DND-41 (cell line): ENCODE measurements at regions not wholly inside any gene's neighbourhood (a gene's known extent, or its start where the extent isn't known, plus 50 kb on each side); places are given as distances from the start of the nearest gene placed in this dataset.

Experiments
- ATAC-seq: fragments of 200-7000 bp; cut with Tn5 transposase; 3 replicates; pipeline ENCODE4 v1.9.1; 2021; ENCODE audit warnings: low read depth; ENCODE audit not compliant: insufficient read depth
- DNase-seq: peaks from one replicate; pipeline ENCODE4 v3.0.0-alpha.2; 2020
- H2AFZ ChIP-seq: 2 replicates; pipeline ENCODE4 v1.6.0; 2012; ENCODE audit warnings: low read depth, low read length
- H3K27ac ChIP-seq: 2 replicates; pipeline ENCODE4 v1.5.1; 2012; ENCODE audit warnings: low read length, inconsistent platforms
- H3K27me3 ChIP-seq: fragments of 200-600 bp; sonication (generic); 2 replicates; pipeline ENCODE4 v1.6.0; 2012; ENCODE audit warnings: low read length, mild to moderate bottlenecking, inconsistent platforms; ENCODE audit not compliant: insufficient read depth, poor library complexity
- H3K36me3 ChIP-seq: 2 replicates; pipeline ENCODE4 v1.5.1; 2012; ENCODE audit warnings: low read length, inconsistent platforms; ENCODE audit not compliant: insufficient read depth
- H3K4me1 ChIP-seq: 2 replicates; pipeline ENCODE4 v1.5.1; 2012; ENCODE audit warnings: mild to moderate bottlenecking, low read length; ENCODE audit not compliant: insufficient read depth
- H3K4me2 ChIP-seq: 2 replicates; pipeline ENCODE4 v1.6.0; 2012; ENCODE audit warnings: mild to moderate bottlenecking, moderate library complexity, low read length, inconsistent platforms; ENCODE audit not compliant: insufficient read depth
- H3K4me3 ChIP-seq, 2 experiments: fragments of 200-600 bp in 1 of 2; shearing (Covaris generic) in 1 of 2; 2 replicates each; pipeline ENCODE4 v1.5.1; 2012 to 2016; ENCODE audit warnings: inconsistent platforms in 2 of 2, low read length in 2 of 2, mild to moderate bottlenecking in 2 of 2, low read depth in 1 of 2, moderate library complexity in 1 of 2
- H3K79me2 ChIP-seq: 2 replicates; pipeline ENCODE4 v1.6.0; 2012; ENCODE audit warnings: low read length, inconsistent platforms; ENCODE audit not compliant: insufficient read depth
- H3K9ac ChIP-seq: 2 replicates; pipeline ENCODE4 v1.6.0; 2012; ENCODE audit warnings: low read depth, mild to moderate bottlenecking, inconsistent platforms, low read length, moderate library complexity
- H3K9me3 ChIP-seq: 2 replicates; pipeline ENCODE4 v1.5.1; 2012; ENCODE audit warnings: low read length, moderate library complexity, mild to moderate bottlenecking, inconsistent platforms; ENCODE audit not compliant: insufficient read depth, severe bottlenecking
- H4K20me1 ChIP-seq: 2 replicates; pipeline ENCODE4 v1.6.0; 2012; ENCODE audit warnings: low read length; ENCODE audit not compliant: insufficient read depth
- CTCF ChIP-seq: IDR thresholded peaks from 2 replicates; pipeline ENCODE4 v1.5.1; 2012; ENCODE audit warnings: borderline replicate concordance, low read length, moderate library complexity, mild to moderate bottlenecking; ENCODE audit not compliant: poor library complexity, severe bottlenecking; ENCODE audit errors: extremely low read depth
- EZH2 ChIP-seq: IDR thresholded peaks from 3 replicates; pipeline ENCODE4 v1.6.1; 2012; ENCODE audit warnings: borderline replicate concordance, low read depth, mild to moderate bottlenecking, moderate library complexity, low read length, inconsistent platforms; ENCODE audit not compliant: severe bottlenecking

GRCh38 chr20:39123185-39123557, 161.0 kb downstream of the DHX35 start:
- Histone ChIP-seq H3K27me3 (no peaks in the 10 kb centered on the region), H4K20me1 (no peaks in the 10 kb centered on the region), H3K79me2 (no peaks in the 10 kb centered on the region), H3K4me2 (no peak overlapping the region), H3K9me3 (no peaks in the 10 kb centered on the region), H3K4me1 (peaks cover 24% of the 10 kb centered on the region), H2AFZ (no peak overlapping the region), H3K36me3 (no peaks in the 10 kb centered on the region), H3K4me3 (no peak overlapping the region), H3K27ac (peak overlapping the region; percentile 48), H3K9ac (no peak overlapping the region)
- DNase-seq (no peak), ATAC-seq (0 out of 3 replicates have a peak, but pooled peaks have one; percentile 28)
- TF ChIP-seq EZH2 (no peak), CTCF (no peak)

- ATAC-seq = peak; percentile 68
- no peaks in the 10 kb centered on the region for H4K20me1 ChIP-seq
- H3K4me2 ChIP-seq = no peak overlapping the region
- TF ChIP-seq CTCF (no peak), EZH2 (no peak)
- H3K4me3 ChIP-seq = no peak overlapping the region
- peaks cover 39% of the 10 kb centered on the region for H3K4me1 ChIP-seq
- H3K36me3 ChIP-seq = no peaks in the 10 kb centered on the region
- no peak overlapping the region for H2AFZ ChIP-seq
- peak; percentile 53 for DNase-seq
- H3K79me2 ChIP-seq = no peaks in the 10 kb centered on the region
- H3K27ac ChIP-seq = peak overlapping the region; percentile 47
- H3K27me3 ChIP-seq = no peaks in the 10 kb centered on the region
- H3K9me3 ChIP-seq = no peaks in the 10 kb centered on the region
- no peak overlapping the region for H3K9ac ChIP-seq
Observed at GRCh38 chr20:39117491-39117890, 155.3 kb downstream of the DHX35 start.

- H3K9me3 ChIP-seq = no peaks in the 10 kb centered on the region
- ATAC-seq = no peak
- TF ChIP-seq EZH2 (no peak), CTCF (no peak)
Observed at GRCh38 chr20:39116020-39116419, 153.9 kb downstream of the DHX35 start.

GRCh38 chr20:39112178-39112743, 150.1 kb downstream of the DHX35 start:
- peak overlapping the region; percentile 5; the same call in 1 of the 2 replicates for H3K4me2 ChIP-seq
- DNase-seq = peak; percentile 69
- H4K20me1 ChIP-seq = no peaks in the 10 kb centered on the region
- no peaks in the 10 kb centered on the region for H3K27me3 ChIP-seq
- no peaks in the 10 kb centered on the region for H3K79me2 ChIP-seq
- no peaks in the 10 kb centered on the region for H3K9me3 ChIP-seq
- no peaks in the 10 kb centered on the region for H3K36me3 ChIP-seq
- peak overlapping the region; percentile 47 for H3K27ac ChIP-seq
- peak overlapping the region; percentile 20 for H3K9ac ChIP-seq
- H3K4me1 ChIP-seq = peaks cover 31% of the 10 kb centered on the region
- peak; percentile 88 for ATAC-seq
- no peak overlapping the region; a peak in 1 of 4 replicates for H3K4me3 ChIP-seq
- H2AFZ ChIP-seq = peak overlapping the region; percentile 51
- TF ChIP-seq CTCF (peak; percentile 79), EZH2 (no peak)

More at GRCh38 chr20:39116020-39116419, 153.9 kb downstream of the DHX35 start:
- Histone ChIP-seq H3K4me2 (no peak overlapping the region), H3K4me1 (peaks cover 41% of the 10 kb centered on the region), H3K79me2 (no peaks in the 10 kb centered on the region), H2AFZ (no peak overlapping the region; the same call in 1 of the 2 replicates), H3K27ac (no peak overlapping the region), H3K27me3 (no peaks in the 10 kb centered on the region), H3K9ac (no peak overlapping the region), H4K20me1 (no peaks in the 10 kb centered on the region), H3K36me3 (no peaks in the 10 kb centered on the region), H3K4me3 (no peak overlapping the region)
- DNase-seq = no peak
